HG02840 (cell line): ENCODE measurements at regions not wholly inside any gene's neighbourhood (a gene's known extent, or its start where the extent isn't known, plus 50 kb on each side); places are given as distances from the start of the nearest gene placed in this dataset.
"Not testable (repeated sequence)": the region's sequence is repeated elsewhere in the genome, so short reads cannot be mapped to it uniquely, and the experiment has no call there.

ENCODE experiments used
- ATAC-seq: cut with Tn5 transposase; IDR thresholded peaks from one replicate; pipeline ENCODE4 v1.9.1; 2021; ENCODE audit warnings: mild to moderate bottlenecking, moderate library complexity, moderate number of reproducible peaks; ENCODE audit not compliant: unreplicated experiment, low FRiP score

- not testable (repeated sequence) for ATAC-seq
Measured at GRCh38 chr4:66115231-66115630, 444.9 kb upstream of the EPHA5 start.

- no peak for ATAC-seq
Measured at GRCh38 chr4:66108898-66109297, 438.6 kb upstream of the EPHA5 start.

DNA sequence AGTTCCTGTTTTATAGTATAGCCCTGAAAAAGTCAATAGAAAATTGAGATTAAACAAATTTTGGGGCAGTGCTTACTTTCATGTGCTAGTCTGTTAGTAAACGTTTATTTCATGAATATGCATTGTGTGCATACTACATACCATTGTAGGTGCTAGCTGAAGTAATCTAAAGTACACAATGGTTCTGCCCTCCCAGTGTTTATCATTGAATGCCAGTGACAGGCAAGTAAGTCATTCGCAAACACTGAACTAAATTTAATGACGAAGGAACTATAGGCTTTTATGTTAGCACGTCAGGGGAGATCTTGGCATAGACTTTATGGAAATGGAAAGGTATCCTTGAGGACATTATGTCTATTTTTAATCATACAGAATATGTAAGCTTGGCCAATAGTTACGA lies 426.9 kb upstream of the EPHA5 start:
- no peak for ATAC-seq

- no peak for ATAC-seq
Measured at GRCh38 chr4:66095065-66095464, 424.8 kb upstream of the EPHA5 start.

DNA sequence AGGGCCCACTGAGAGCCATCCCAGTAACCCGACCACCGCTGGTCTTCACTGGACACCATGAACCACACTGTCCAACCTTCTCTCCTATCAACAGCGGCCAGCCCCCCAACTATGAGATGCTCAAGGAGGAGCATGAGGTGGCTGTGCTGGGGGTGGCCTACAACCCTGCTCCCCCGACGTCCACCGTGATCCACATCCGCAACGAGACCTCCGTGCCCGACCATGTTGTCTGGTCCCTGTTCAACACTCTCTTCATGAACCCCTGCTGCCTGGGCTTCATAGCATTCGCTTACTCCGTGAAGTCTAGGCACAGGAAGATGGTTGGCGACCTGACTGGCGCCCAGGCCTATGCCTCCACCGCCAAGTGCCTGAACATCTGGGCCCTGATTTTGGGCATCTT lies 423.8 kb upstream of the EPHA5 start:
- ATAC-seq: no peak

DNA sequence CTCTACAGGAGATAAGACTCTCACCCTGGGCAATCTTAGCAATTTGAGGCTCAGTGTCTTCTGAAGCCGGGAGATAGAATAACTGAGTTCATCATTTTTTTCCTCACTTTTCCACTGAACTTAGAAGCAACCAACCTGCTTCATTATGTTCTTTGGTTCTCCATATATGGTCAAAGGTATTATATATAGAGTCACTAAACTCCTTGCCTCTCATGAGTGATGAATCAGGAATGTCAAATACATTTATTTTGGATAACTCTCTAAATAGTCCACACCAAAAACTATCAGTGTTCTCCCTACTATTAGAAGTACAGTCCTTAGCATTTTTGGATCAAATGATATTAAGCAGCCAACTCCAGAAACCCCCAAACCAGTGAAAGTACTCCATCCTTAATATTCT lies 421.5 kb upstream of the EPHA5 start:
- ATAC-seq: no peak

GRCh38 chr4:66073961-66074360 lies 403.7 kb upstream of the EPHA5 start:
- no peak for ATAC-seq

DNA sequence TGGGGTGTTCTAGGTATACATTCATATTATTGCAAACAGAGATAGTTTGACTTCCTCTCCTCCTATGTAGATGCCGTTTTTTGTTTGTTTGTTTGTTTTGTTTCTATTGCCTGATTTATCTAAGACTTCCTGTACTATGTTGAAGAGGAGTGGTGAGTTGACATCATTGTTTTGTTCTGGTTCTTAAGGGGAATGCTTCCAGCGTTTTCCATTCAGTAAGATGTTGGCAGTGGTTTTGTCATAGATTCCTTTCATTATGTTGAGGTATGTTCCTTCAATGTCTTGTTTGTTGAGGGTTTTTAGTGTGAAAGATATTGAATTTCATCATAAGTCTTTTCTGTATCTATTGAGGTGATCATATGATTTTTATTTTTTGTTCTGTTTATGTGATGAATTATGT lies 401.6 kb upstream of the EPHA5 start:
- ATAC-seq: no peak

DNA sequence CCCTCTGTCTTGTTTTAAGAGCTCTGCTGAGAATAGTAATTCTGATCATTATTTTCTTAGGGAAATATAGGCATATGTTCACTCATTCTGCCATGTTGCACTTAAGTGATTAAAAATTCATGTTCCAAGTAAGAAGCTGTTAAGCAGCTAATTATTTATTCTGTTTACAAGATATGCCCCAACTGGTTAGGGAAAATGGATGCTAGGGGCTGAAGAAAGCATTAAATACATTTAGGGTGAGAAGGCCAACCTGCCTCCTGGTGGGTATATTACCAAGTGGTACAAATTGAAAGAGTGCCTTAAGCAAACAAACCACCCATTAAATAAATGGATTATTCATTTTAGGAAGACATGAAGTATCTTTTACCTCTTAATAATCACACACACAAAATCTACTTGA lies 392.6 kb upstream of the EPHA5 start:
- no peak for ATAC-seq

- ATAC-seq: no peak
Measured at GRCh38 chr4:66062044-66062443, 391.8 kb upstream of the EPHA5 start.

DNA sequence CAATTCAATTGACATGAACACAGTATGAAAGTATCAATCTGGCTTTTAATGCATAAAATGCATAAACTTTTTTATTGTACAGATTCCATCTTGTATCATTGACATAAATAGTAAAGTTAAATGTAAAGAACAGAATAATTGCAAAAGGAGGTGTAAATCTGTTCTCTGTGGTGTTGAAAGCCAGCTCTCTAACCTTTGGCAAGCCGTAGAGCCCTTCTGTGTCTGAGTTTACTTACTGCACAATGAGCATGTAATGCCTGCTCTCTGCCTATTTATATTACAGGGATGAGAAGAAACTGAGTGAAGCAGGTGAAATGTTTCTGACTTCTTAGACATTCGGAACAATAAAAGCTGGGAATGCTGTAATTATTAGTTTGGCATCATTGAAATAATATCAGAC lies 389.3 kb upstream of the EPHA5 start:
- ATAC-seq: no peak

DNA sequence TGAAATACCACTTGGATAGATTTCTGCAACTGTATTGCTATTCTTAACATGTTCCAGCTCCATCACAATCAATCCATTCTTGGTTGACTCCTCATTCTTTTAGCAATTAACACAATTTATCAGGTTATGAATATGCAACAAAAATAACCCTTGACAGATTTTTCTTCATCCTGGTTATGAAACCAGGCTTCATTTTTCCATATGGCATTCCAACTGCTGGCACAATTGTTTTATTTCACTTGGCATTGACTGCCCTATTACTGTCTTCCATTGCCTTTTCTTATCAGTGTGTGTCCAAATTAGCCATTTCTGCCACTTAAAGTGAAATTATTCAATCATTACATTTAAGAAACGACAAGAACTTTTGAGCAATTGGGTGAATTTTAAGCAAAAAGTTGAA lies 388.8 kb upstream of the EPHA5 start:
- ATAC-seq: no peak

DNA sequence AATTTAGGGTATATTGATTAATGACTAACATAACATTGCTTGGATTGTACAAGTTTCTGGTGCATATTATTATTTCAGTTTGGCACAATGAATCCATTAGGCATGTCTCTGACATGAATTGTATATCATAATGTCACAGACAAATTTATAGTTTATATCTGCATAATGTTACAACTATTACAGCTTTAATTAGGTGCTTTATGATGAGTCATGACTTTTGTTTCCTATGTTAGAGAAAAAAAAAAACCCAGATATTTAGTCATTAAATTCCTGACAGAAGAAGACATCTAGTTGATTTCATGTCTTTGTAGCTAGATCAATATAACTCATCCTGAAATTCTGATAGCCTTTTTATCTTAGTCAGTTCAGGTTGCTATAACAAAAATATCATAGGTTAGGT lies 385.7 kb upstream of the EPHA5 start:
- no peak for ATAC-seq

DNA sequence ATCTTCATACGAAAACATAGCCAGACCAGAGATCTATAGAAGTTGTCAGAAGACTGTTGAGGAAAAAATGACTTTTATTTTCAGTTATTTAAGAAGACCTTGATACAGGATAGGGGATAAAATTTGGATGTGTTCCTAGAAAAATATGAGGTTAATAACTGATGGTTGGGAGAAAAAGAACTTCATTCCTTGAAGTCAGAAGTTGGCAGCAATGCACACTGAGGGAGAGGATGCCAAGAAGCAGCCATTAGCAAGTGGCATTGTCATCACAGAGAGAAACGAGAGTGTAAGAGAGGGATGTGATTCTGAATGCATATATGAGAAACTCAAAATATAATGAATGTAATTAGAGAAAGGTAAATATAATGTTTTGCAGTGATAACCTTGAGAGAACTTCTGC lies 382.1 kb upstream of the EPHA5 start:
- ATAC-seq: no peak

- ATAC-seq: no peak
Measured at GRCh38 chr4:66048861-66049260, 378.6 kb upstream of the EPHA5 start.

GRCh38 chr4:66045913-66046312 lies 375.6 kb upstream of the EPHA5 start:
- ATAC-seq: no peak

GRCh38 chr4:66035701-66036100 lies 365.4 kb upstream of the EPHA5 start:
- no peak for ATAC-seq

DNA sequence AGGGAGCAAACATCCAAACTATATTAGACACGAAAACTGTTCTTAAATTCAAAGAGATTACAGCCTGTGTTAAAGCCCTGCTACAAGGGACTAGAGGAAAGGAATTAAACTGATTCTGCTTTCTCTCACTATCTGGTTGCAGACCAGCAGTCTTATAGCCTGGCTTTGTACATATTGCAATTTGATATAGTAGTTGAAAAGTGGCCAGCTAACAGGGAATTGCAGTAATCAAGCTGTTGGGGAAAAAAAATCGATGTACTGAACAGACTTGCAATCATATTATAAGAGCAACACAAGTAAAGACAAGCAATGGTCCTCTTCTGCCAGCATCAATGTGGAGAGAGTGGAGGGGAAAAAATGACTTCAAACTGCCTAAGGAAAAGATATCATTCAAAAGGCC lies 364.4 kb upstream of the EPHA5 start:
- ATAC-seq: no peak

GRCh38 chr4:66034262-66034661 lies 364.0 kb upstream of the EPHA5 start:
- ATAC-seq: no peak

DNA sequence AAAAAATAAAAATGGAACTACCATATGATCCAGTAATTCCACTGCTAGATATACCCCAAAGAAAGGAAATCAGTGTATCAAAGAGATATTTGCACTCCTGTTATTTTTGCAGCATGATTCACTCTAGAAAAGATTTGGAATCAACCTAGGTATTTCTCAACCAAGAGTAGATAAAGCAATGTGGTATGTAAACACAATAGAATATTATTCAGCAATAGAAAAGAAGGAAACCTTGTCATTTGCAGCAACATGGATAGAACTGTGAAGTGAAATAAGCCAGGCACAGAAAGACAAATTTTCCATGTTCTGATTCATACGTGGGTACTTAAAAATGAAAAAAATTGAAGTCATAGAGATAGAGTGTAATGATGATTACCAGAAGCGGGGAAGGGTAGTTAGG lies 362.3 kb upstream of the EPHA5 start:
- ATAC-seq: no peak

DNA sequence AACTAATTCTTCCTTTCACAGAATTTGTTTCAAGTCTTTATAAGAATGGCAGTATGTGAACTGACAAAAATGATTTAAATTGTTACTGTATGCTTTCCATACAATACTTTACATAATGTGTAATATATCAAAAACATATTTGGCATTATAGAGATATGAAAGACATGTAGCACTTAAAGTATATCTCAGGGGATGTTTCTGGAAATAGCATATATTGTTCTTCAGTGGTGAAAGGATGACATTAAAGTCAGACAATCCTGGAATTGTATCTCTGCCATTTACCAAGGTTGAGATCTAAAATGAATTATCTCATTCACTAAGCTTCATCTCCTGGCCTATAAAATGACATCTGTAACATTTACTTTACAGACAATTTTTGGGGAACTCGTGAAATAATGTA lies 358.4 kb upstream of the EPHA5 start:
- no peak for ATAC-seq

GRCh38 chr4:66023061-66023460 lies 352.8 kb upstream of the EPHA5 start:
- ATAC-seq: no peak

GRCh38 chr4:66017671-66018070 lies 347.4 kb upstream of the EPHA5 start:
- no peak for ATAC-seq

DNA sequence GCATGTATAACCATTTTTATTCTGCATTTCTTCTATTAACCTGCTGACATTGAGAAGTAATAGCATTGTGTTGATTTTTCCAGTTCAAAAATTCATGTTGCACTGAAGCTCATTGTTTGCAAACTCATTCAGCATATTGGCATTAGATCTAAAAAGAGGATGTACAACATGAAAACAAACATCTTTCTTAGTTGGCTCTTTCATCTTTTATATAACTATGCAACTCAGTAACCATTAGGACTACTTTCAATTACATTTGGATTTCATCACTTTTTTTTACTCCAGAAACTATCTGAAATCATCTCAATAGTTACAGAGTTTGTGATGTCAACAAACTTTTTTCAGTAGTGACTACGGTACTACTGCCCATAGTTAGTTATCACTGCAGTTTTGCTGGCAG lies 346.0 kb upstream of the EPHA5 start:
- no peak for ATAC-seq
